Parathyroid adenoma (tissue), 2 donors: ENCODE measurements at regions not wholly inside any gene's neighbourhood (a gene's known extent, or its start where the extent isn't known, plus 50 kb on each side); places are given as distances from the start of the nearest gene placed in this dataset.
A peak's percentile ranks its signal among the peaks of the same experiment; 100 is the strongest.

Experiments used
- H2AFZ ChIP-seq: fragments of 300-600 bp; sonication (generic); one replicate; pipeline ENCODE4 v1.7.0; 2017; ENCODE audit warnings: antibody characterized with exemption, mild to moderate bottlenecking
- H3K27ac ChIP-seq: fragments of 300-600 bp; sonication (generic); one replicate; pipeline ENCODE4 v1.7.0; 2017
- H3K27me3 ChIP-seq: fragments of 300-600 bp; sonication (generic); one replicate; pipeline ENCODE4 v1.7.0; 2017; ENCODE audit warnings: low read length; ENCODE audit not compliant: control insufficient read depth, insufficient read depth
- H3K36me3 ChIP-seq: fragments of 300-600 bp; sonication (generic); one replicate; pipeline ENCODE4 v1.7.0; 2017; ENCODE audit warnings: low read length; ENCODE audit not compliant: control insufficient read depth, insufficient read depth
- H3K4me1 ChIP-seq: fragments of 300-600 bp; sonication (generic); one replicate; pipeline ENCODE4 v1.7.0; 2017; ENCODE audit warnings: control low read depth
- H3K4me2 ChIP-seq: fragments of 300-600 bp; sonication (generic); one replicate; pipeline ENCODE4 v1.7.0; 2017; ENCODE audit warnings: low read length
- H3K4me3 ChIP-seq: fragments of 300-600 bp; sonication (generic); one replicate; pipeline ENCODE4 v1.7.0; 2017; ENCODE audit warnings: low read depth, low read length
- H3K79me2 ChIP-seq: fragments of 300-600 bp; sonication (generic); one replicate; pipeline ENCODE4 v1.7.0; 2017; ENCODE audit warnings: control low read depth
- H3K9ac ChIP-seq: fragments of 300-600 bp; sonication (generic); one replicate; pipeline ENCODE4 v1.7.0; 2017; ENCODE audit warnings: mild to moderate bottlenecking
- H3K9me3 ChIP-seq: fragments of 300-600 bp; sonication (generic); one replicate; pipeline ENCODE4 v1.7.0; 2017; ENCODE audit warnings: low read length; ENCODE audit not compliant: control insufficient read depth
- CTCF ChIP-seq: fragments of 300-600 bp; sonication (generic); IDR thresholded peaks from one replicate; pipeline ENCODE4 v1.7.0; 2017; ENCODE audit warnings: antibody characterized with exemption, mild to moderate bottlenecking
- donor health status: primary hyperparathyroidism.

- H3K4me1 ChIP-seq = no peaks in the 10 kb centered on the region
- no peak overlapping the region for H2AFZ ChIP-seq
- H3K27ac ChIP-seq = no peak overlapping the region
- no peaks in the 10 kb centered on the region for H3K27me3 ChIP-seq
- H3K79me2 ChIP-seq = no peaks in the 10 kb centered on the region
- no peak overlapping the region for H3K4me3 ChIP-seq
- no peak overlapping the region for H3K4me2 ChIP-seq
- TF ChIP-seq CTCF = peak; percentile 59
- H3K9ac ChIP-seq = no peak overlapping the region
- no peaks in the 10 kb centered on the region for H3K9me3 ChIP-seq
- H3K36me3 ChIP-seq = no peaks in the 10 kb centered on the region
Measured at GRCh38 chr15:38699633-38700230, 135.1 kb upstream of the RASGRP1 start.

GRCh38 chr15:38701149-38701548, 136.5 kb upstream of the RASGRP1 start:
- H3K4me2 ChIP-seq = no peak overlapping the region
- no peaks in the 10 kb centered on the region for H3K79me2 ChIP-seq
- H2AFZ ChIP-seq = no peak overlapping the region
- H3K4me1 ChIP-seq = no peaks in the 10 kb centered on the region
- no peak overlapping the region for H3K27ac ChIP-seq
- H3K4me3 ChIP-seq = no peak overlapping the region
- no peaks in the 10 kb centered on the region for H3K27me3 ChIP-seq
- TF ChIP-seq CTCF = no peak
- H3K9ac ChIP-seq = no peak overlapping the region
- no peaks in the 10 kb centered on the region for H3K36me3 ChIP-seq
- no peaks in the 10 kb centered on the region for H3K9me3 ChIP-seq

GRCh38 chr15:38702178-38702912, 137.7 kb upstream of the RASGRP1 start:
- Histone ChIP-seq H3K9ac (no peak overlapping the region), H3K27me3 (no peaks in the 10 kb centered on the region), H3K4me1 (no peaks in the 10 kb centered on the region), H3K27ac (no peak overlapping the region), H3K9me3 (no peaks in the 10 kb centered on the region), H3K4me2 (peak overlapping the region; percentile 40), H2AFZ (no peak overlapping the region), H3K36me3 (no peaks in the 10 kb centered on the region), H3K4me3 (peak overlapping the region; percentile 44), H3K79me2 (no peaks in the 10 kb centered on the region)
- TF ChIP-seq CTCF = no peak

- Histone ChIP-seq H3K9me3 (no peaks in the 10 kb centered on the region), H3K27me3 (no peaks in the 10 kb centered on the region), H3K4me3 (no peak overlapping the region), H3K9ac (no peak overlapping the region), H3K79me2 (no peaks in the 10 kb centered on the region), H2AFZ (peak overlapping the region; percentile 22), H3K4me2 (no peak overlapping the region), H3K4me1 (no peaks in the 10 kb centered on the region), H3K36me3 (no peaks in the 10 kb centered on the region), H3K27ac (no peak overlapping the region)
- TF ChIP-seq CTCF = no peak
Measured at GRCh38 chr15:38705436-38706219, 141.0 kb upstream of the RASGRP1 start.
